Trophoblast cell (in vitro differentiated cells and primary cell): ENCODE measurements at regions not wholly inside any gene's neighbourhood (a gene's known extent, or its start where the extent isn't known, plus 50 kb on each side); places are given as distances from the start of the nearest gene placed in this dataset.

ENCODE experiments used
- DNase-seq, 2 donors: peaks; one replicate each; pipeline ENCODE4 v3.0.0-alpha.2; 2016
- H2AFZ ChIP-seq: 2 replicates; pipeline ENCODE4 v1.6.1; 2013; ENCODE audit warnings: low read length, moderate library complexity, mild to moderate bottlenecking; ENCODE audit not compliant: insufficient read depth, poor library complexity
- H2AK5ac ChIP-seq: 2 replicates; pipeline ENCODE4 v1.6.1; 2013; ENCODE audit warnings: mild to moderate bottlenecking, low read length
- H2BK120ac ChIP-seq: 2 replicates; pipeline ENCODE4 v1.6.1; 2013; ENCODE audit warnings: low read length, mild to moderate bottlenecking, moderate library complexity; ENCODE audit not compliant: insufficient read depth, poor library complexity
- H2BK12ac ChIP-seq: 2 replicates; pipeline ENCODE4 v1.6.1; 2013; ENCODE audit warnings: mild to moderate bottlenecking, low read length, moderate library complexity
- H2BK5ac ChIP-seq: 2 replicates; pipeline ENCODE4 v1.6.1; 2013; ENCODE audit warnings: low read length, low read depth, moderate library complexity, mild to moderate bottlenecking; ENCODE audit not compliant: poor library complexity
- H3K14ac ChIP-seq: 2 replicates; pipeline ENCODE4 v1.6.1; 2013; ENCODE audit warnings: mild to moderate bottlenecking, low read length
- H3K18ac ChIP-seq: 2 replicates; pipeline ENCODE4 v1.6.1; 2013; ENCODE audit warnings: mild to moderate bottlenecking, low read length
- H3K23ac ChIP-seq: 2 replicates; pipeline ENCODE4 v1.6.1; 2013; ENCODE audit warnings: low read length
- H3K27ac ChIP-seq: 2 replicates; pipeline ENCODE4 v1.5.1; 2013; ENCODE audit warnings: low read depth, mild to moderate bottlenecking, inconsistent platforms, low read length, moderate library complexity
- H3K27me3 ChIP-seq: 2 replicates; pipeline ENCODE4 v1.6.1; 2013; ENCODE audit warnings: inconsistent platforms, mild to moderate bottlenecking, low read length, moderate library complexity; ENCODE audit not compliant: insufficient read depth
- H3K36me3 ChIP-seq, 2 experiments: 1 replicate in 1 of 2; 2 replicates in 1 of 2; pipeline ENCODE4 v1.6.1; 2013; ENCODE audit warnings: low read length in 2 of 2, mild to moderate bottlenecking in 2 of 2, moderate library complexity in 1 of 2; ENCODE audit not compliant: insufficient read depth in 2 of 2, control insufficient read depth in 1 of 2
- H3K4ac ChIP-seq: 2 replicates; pipeline ENCODE4 v1.6.1; 2013; ENCODE audit warnings: low read depth, mild to moderate bottlenecking, low read length, moderate library complexity
- H3K4me1 ChIP-seq, 2 experiments: 1 replicate in 1 of 2; 2 replicates in 1 of 2; pipeline ENCODE4 v1.6.1; 2013; ENCODE audit warnings: low read length in 2 of 2, mild to moderate bottlenecking in 2 of 2, moderate library complexity in 1 of 2; ENCODE audit not compliant: insufficient read depth in 2 of 2, control insufficient read depth in 1 of 2
- H3K4me2 ChIP-seq: 2 replicates; pipeline ENCODE4 v1.6.1; 2013; ENCODE audit warnings: inconsistent platforms, mild to moderate bottlenecking, low read length, moderate library complexity
- H3K4me3 ChIP-seq: 2 replicates; pipeline ENCODE4 v1.5.1; 2013; ENCODE audit warnings: mild to moderate bottlenecking, low read depth, low read length, inconsistent platforms
- H3K79me1 ChIP-seq: one replicate; pipeline ENCODE4 v1.6.1; 2013; ENCODE audit warnings: low read length
- H3K79me2 ChIP-seq: 2 replicates; pipeline ENCODE4 v1.6.1; 2013; ENCODE audit warnings: low read length, mild to moderate bottlenecking; ENCODE audit not compliant: control insufficient read depth, insufficient read depth, poor library complexity
- H3K9ac ChIP-seq: 2 replicates; pipeline ENCODE4 v1.6.1; 2013; ENCODE audit warnings: mild to moderate bottlenecking, low read length
- H3K9me3 ChIP-seq: 2 replicates; pipeline ENCODE4 v1.6.1; 2013; ENCODE audit warnings: low read depth, mild to moderate bottlenecking, control low read depth, inconsistent platforms, low read length; ENCODE audit not compliant: insufficient read depth
- H4K12ac ChIP-seq: 2 replicates; pipeline ENCODE4 v1.6.1; 2013; ENCODE audit warnings: low read depth, mild to moderate bottlenecking, low read length, moderate library complexity
- H4K8ac ChIP-seq: 2 replicates; pipeline ENCODE4 v1.6.1; 2013; ENCODE audit warnings: low read depth, mild to moderate bottlenecking, low read length, moderate library complexity
- H4K91ac ChIP-seq: one replicate; pipeline ENCODE4 v1.6.1; 2013; ENCODE audit warnings: low read depth, mild to moderate bottlenecking, low read length, moderate library complexity
- WGBS: extraction: QIAGEN DNeasy Blood & Tissue Kit; methylation state at CpG from one replicate; pipeline ENCODE4 v1.1.7; 2013; ENCODE audit warnings: missing lambda C conversion rate; ENCODE audit not compliant: insufficient read length, insufficient coverage; ENCODE audit errors: extremely low coverage; 5-methylcytosine and 5-hydroxymethylcytosine counted together

- H2AK5ac ChIP-seq = no peak overlapping the region
- no peak overlapping the region for H2AFZ ChIP-seq
- no peak overlapping the region for H2BK5ac ChIP-seq
- H3K4ac ChIP-seq = no peak overlapping the region
- H3K4me3 ChIP-seq = no peak overlapping the region
- no peak overlapping the region for H2BK120ac ChIP-seq
- no CpG with 5 or more reads among the region's 13 CpGs for WGBS
- no peak overlapping the region for H3K4me2 ChIP-seq
- H2BK12ac ChIP-seq = no peak overlapping the region
- H3K36me3 ChIP-seq = no peaks in the 10 kb centered on the region
- H3K79me1 ChIP-seq = no peaks in the 10 kb centered on the region
- no peak overlapping the region for H3K27ac ChIP-seq
- H4K8ac ChIP-seq = no peak overlapping the region
- H3K4me1 ChIP-seq = peaks cover 0 to 3% of the 10 kb centered on the region in 2 experiments
- no peak overlapping the region for H3K9ac ChIP-seq
- H3K27me3 ChIP-seq = no peaks in the 10 kb centered on the region
- no peak for DNase-seq
- H3K9me3 ChIP-seq = no peaks in the 10 kb centered on the region
- no peak overlapping the region for H3K18ac ChIP-seq
- H3K23ac ChIP-seq = no peak overlapping the region
- no peaks in the 10 kb centered on the region for H3K79me2 ChIP-seq
- no peak overlapping the region for H4K12ac ChIP-seq
- no peak overlapping the region for H4K91ac ChIP-seq
- no peak overlapping the region for H3K14ac ChIP-seq
Measured at GRCh38 chr6:163752446-163752845, 337.9 kb downstream of the QKI start.

GRCh38 chr6:163751032-163751525 is 336.6 kb downstream of the QKI start:
- Histone ChIP-seq H3K4me1 (peaks cover 0 to 4% of the 10 kb centered on the region in 2 experiments), H3K4ac (no peak overlapping the region), H3K27me3 (no peaks in the 10 kb centered on the region), H2BK120ac (no peak overlapping the region), H3K23ac (no peak overlapping the region), H2BK12ac (no peak overlapping the region), H3K14ac (no peak overlapping the region), H3K4me3 (no peak overlapping the region), H3K18ac (no peak overlapping the region), H3K79me2 (no peaks in the 10 kb centered on the region), H3K9me3 (no peaks in the 10 kb centered on the region), H3K27ac (no peak overlapping the region), H4K12ac (no peak overlapping the region), H4K8ac (no peak overlapping the region), H2BK5ac (no peak overlapping the region), H3K36me3 (no peaks in the 10 kb centered on the region), H2AFZ (no peak overlapping the region), H4K91ac (no peak overlapping the region), H3K4me2 (no peak overlapping the region), H3K79me1 (no peaks in the 10 kb centered on the region), H2AK5ac (no peak overlapping the region), H3K9ac (no peak overlapping the region)
- no peak for DNase-seq
- WGBS = no CpG with 5 or more reads among the region's 18 CpGs

- Histone ChIP-seq H3K79me2 (no peaks in the 10 kb centered on the region), H3K14ac (no peak overlapping the region), H3K27ac (no peak overlapping the region), H2BK12ac (no peak overlapping the region), H3K18ac (no peak overlapping the region), H3K27me3 (no peaks in the 10 kb centered on the region), H2BK5ac (no peak overlapping the region), H4K8ac (no peak overlapping the region), H3K9ac (no peak overlapping the region), H3K4me3 (no peak overlapping the region), H3K9me3 (no peaks in the 10 kb centered on the region), H4K91ac (no peak overlapping the region), H2AFZ (no peak overlapping the region), H3K36me3 (no peaks in the 10 kb centered on the region), H3K79me1 (no peaks in the 10 kb centered on the region), H3K4ac (no peak overlapping the region), H3K4me2 (no peak overlapping the region), H4K12ac (no peak overlapping the region), H2BK120ac (no peak overlapping the region), H3K23ac (no peak overlapping the region), H2AK5ac (no peak overlapping the region), H3K4me1 (peaks cover 0 to 4% of the 10 kb centered on the region in 2 experiments)
- no CpG with 5 or more reads among the region's 22 CpGs for WGBS
- DNase-seq = no peak
Measured at GRCh38 chr6:163750431-163751031, 336.0 kb downstream of the QKI start.

GRCh38 chr6:163748886-163749285 is 334.4 kb downstream of the QKI start:
- DNase-seq = no peak
- Histone ChIP-seq H2AK5ac (no peak overlapping the region), H3K4me2 (no peak overlapping the region), H2AFZ (no peak overlapping the region), H2BK120ac (no peak overlapping the region), H3K36me3 (no peaks in the 10 kb centered on the region), H3K23ac (no peak overlapping the region), H3K18ac (no peak overlapping the region), H4K12ac (no peak overlapping the region), H2BK12ac (peak overlapping the region; percentile 73), H3K27ac (no peak overlapping the region), H3K79me2 (no peaks in the 10 kb centered on the region), H4K91ac (no peak overlapping the region), H3K4me3 (no peak overlapping the region), H3K9ac (no peak overlapping the region), H2BK5ac (no peak overlapping the region), H3K9me3 (no peaks in the 10 kb centered on the region), H3K14ac (no peak overlapping the region), H3K27me3 (no peaks in the 10 kb centered on the region), H3K4me1 (peaks cover 3 to 10% of the 10 kb centered on the region in 2 experiments), H3K4ac (no peak overlapping the region), H3K79me1 (peaks cover 8% of the 10 kb centered on the region), H4K8ac (no peak overlapping the region)
- WGBS = no CpG with 5 or more reads among the region's 15 CpGs
